Heart left ventricle (tissue), 16 donors: ENCODE measurements at regions not wholly inside any gene's neighbourhood (a gene's known extent, or its start where the extent isn't known, plus 50 kb on each side); places are given as distances from the start of the nearest gene placed in this dataset.

ENCODE experiments used
- ATAC-seq, 4 donors: fragments of 200-7000 bp; cut with Tn5 transposase; one replicate each; pipeline ENCODE4 v1.9.1; 2020 to 2022; ENCODE audit warnings: moderate library complexity in 4 of 4, mild to moderate bottlenecking in 3 of 4, moderate number of reproducible peaks in 1 of 4
- DNase-seq, 5 donors: peaks; one replicate each; pipeline ENCODE4 v3.0.0-alpha.2; 2020
- H3K27ac ChIP-seq, 12 donors: fragments of 200-600 bp; sonication (generic) in 4 of 12; one replicate each; pipeline versions ENCODE4 v1.5.0 to v1.8.0; 2016 to 2022; ENCODE audit warnings: mild to moderate bottlenecking in 2 of 12
- H3K27me3 ChIP-seq, 9 donors: fragments of 200-600 bp; sonication (generic) in 2 of 9; one replicate each; pipeline versions ENCODE4 v1.5.1 to v1.8.0; 2016 to 2022; ENCODE audit warnings: mild to moderate bottlenecking in 3 of 9
- H3K36me3 ChIP-seq, 9 donors: fragments of 200-600 bp; sonication (generic) in 2 of 9; one replicate each; pipeline versions ENCODE4 v1.5.0 to v1.8.0; 2018 to 2022; ENCODE audit warnings: mild to moderate bottlenecking in 2 of 9
- H3K4me1 ChIP-seq, 12 donors: fragments of 200-600 bp; sonication (generic) in 4 of 12; one replicate each; pipeline versions ENCODE4 v1.5.0 to v1.8.0; 2016 to 2022; ENCODE audit warnings: mild to moderate bottlenecking in 3 of 12
- H3K4me3 ChIP-seq, 12 donors: fragments of 200-600 bp; sonication (generic) in 4 of 12; one replicate each; pipeline versions ENCODE4 v1.5.0 to v1.8.0; 2017 to 2022; ENCODE audit warnings: mild to moderate bottlenecking in 9 of 12, moderate library complexity in 4 of 12
- H3K9me3 ChIP-seq, 12 donors: fragments of 200-600 bp; sonication (generic) in 4 of 12; one replicate each; pipeline versions ENCODE4 v1.5.0 to v1.8.0; 2016 to 2022; ENCODE audit warnings: mild to moderate bottlenecking in 1 of 12
- CTCF ChIP-seq, 12 donors: fragments of 200-600 bp; sonication (generic) in 4 of 12; IDR thresholded peaks; one replicate each; pipeline versions ENCODE4 v1.5.0 to v1.8.0; 2018 to 2022; ENCODE audit warnings: antibody characterized with exemption in 12 of 12, mild to moderate bottlenecking in 5 of 12
- POLR2A ChIP-seq, 2 donors: fragments of 450-650 bp; IDR thresholded peaks; one replicate each; pipeline ENCODE4 v1.6.1; 2017; ENCODE audit warnings: antibody characterized with exemption in 2 of 2, mild to moderate bottlenecking in 2 of 2, moderate library complexity in 2 of 2
- WGBS, 4 donors: extraction: QIAGEN DNeasy Blood & Tissue Kit in 2 of 4; methylation state at CpG; one replicate each; pipeline versions ENCODE4 v1.1.5 to v1.1.7; 2013 to 2018; 5-methylcytosine and 5-hydroxymethylcytosine counted together
- intact Hi-C, 10 donors: fragments of 100-400 bp; cut with DNase I; formaldehyde crosslinking; loops; one replicate each; pipeline versions ENCODE4 v1.11.1 to v1.14.2; 2022
- donor health status: ischemic (EF 13 %, LVEDD 7.1; RV severe dilation, severe dysfunction).
- donor health status: healthy with polysubstance abuse.
- donor health status: DM: no; HTN: yes; CAD: no.
- donor health status: DM: no; HTN: no; CAD: no.
- donor health status: ischemic (EF 25% LVEDD 6.9; RV normal size, moderate dysfunction).
- donor health status: ischemic (EF 25% LVEDD 5.7; RV mildly dilated, moderate dysfunction).
- donor health status: healthy.
- donor health status: DM: yes; HTN: yes; CAD: no.
- donor health status: ischemic (EF 35%, LVEDD 5.7; RV mildly dilated, moderate dysfunction).
- donor health status: nonischemic (EF 11% LVEDD 7.7; RV severe dilation, severe dysfunction).
- donor health status: DM: yes; HTN: yes; CAD: no.
- donor health status: PGD.
- donor health status: ischemic (EF 29% LVEDD 5.4; RV normal size, mild dysfunction).
- donor health status: nonischemic (EF 23%, LVEDD 6.1; RV moderate dilation, normal function).

- no peak overlapping the region for H3K4me3 ChIP-seq
- H3K27ac ChIP-seq = no peak overlapping the region
- intact Hi-C loops = no loop called here
- no peaks in the 10 kb centered on the region for H3K4me1 ChIP-seq
- peaks cover 0 to 7% (median 0%) of the 10 kb centered on the region in 12 donors for H3K9me3 ChIP-seq
- 89 to 94% (median 92%) methylated on average over 9 of the region's 9 CpGs for WGBS, 4 donors
- TF ChIP-seq CTCF (IDR thresholded peaks at IDR 0.05) (no peak), POLR2A (IDR thresholded peaks at IDR 0.05) (no peak)
- H3K27me3 ChIP-seq = no peaks in the 10 kb centered on the region
- DNase-seq (no peak), ATAC-seq (no peak)
- no peaks in the 10 kb centered on the region for H3K36me3 ChIP-seq
These were observed 277.9 kb upstream of the IRX2 start for GRCh38 chr5:3029396-3029795.

GRCh38 chr5:3027866-3028635 lies 276.6 kb upstream of the IRX2 start:
- no peaks in the 10 kb centered on the region for H3K36me3 ChIP-seq
- TF ChIP-seq POLR2A (IDR thresholded peaks at IDR 0.05) (no peak), CTCF (IDR thresholded peaks at IDR 0.05) (no peak)
- H3K4me3 ChIP-seq = no peak overlapping the region
- DNase-seq = no peak
- H3K9me3 ChIP-seq = peaks cover 0 to 7% (median 0%) of the 10 kb centered on the region in 12 donors
- WGBS, 4 donors = 80 to 85% (median 82%) methylated on average over 22 to 23 of the region's 23 CpGs
- H3K27me3 ChIP-seq = peaks cover 0 to 2% (median 0%) of the 10 kb centered on the region in 9 donors
- H3K4me1 ChIP-seq = no peaks in the 10 kb centered on the region
- intact Hi-C loops = no loop called here
- no peak overlapping the region for H3K27ac ChIP-seq
- no peak for ATAC-seq

- Histone ChIP-seq H3K27me3 (peaks cover 0 to 4% (median 0%) of the 10 kb centered on the region in 9 donors), H3K4me1 (no peaks in the 10 kb centered on the region), H3K36me3 (no peaks in the 10 kb centered on the region), H3K4me3 (no peak overlapping the region), H3K27ac (no peak overlapping the region), H3K9me3 (peaks cover 0 to 7% (median 0%) of the 10 kb centered on the region in 12 donors)
- WGBS, 4 donors = 80 to 83% (median 83%) methylated on average over 16 to 17 of the region's 17 CpGs
- TF ChIP-seq POLR2A (IDR thresholded peaks at IDR 0.05) (no peak), CTCF (IDR thresholded peaks at IDR 0.05) (no peak)
- intact Hi-C loops = no loop called here
- DNase-seq = no peak
- no peak for ATAC-seq
These were observed 275.8 kb upstream of the IRX2 start for GRCh38 chr5:3027185-3027865.

GRCh38 chr5:3026651-3027050 lies 275.2 kb upstream of the IRX2 start:
- DNase-seq (no peak), ATAC-seq (no peak)
- no peaks in the 10 kb centered on the region for H3K4me1 ChIP-seq
- no peak overlapping the region for H3K4me3 ChIP-seq
- 86 to 97% (median 87%) methylated on average over 5 to 7 of the region's 7 CpGs for WGBS, 4 donors
- intact Hi-C loops = no loop called here
- H3K36me3 ChIP-seq = no peaks in the 10 kb centered on the region
- no peak overlapping the region for H3K27ac ChIP-seq
- TF ChIP-seq POLR2A (IDR thresholded peaks at IDR 0.05) = no peak
- no peak for TF ChIP-seq CTCF (IDR thresholded peaks at IDR 0.05)
- peaks cover 0 to 4% (median 0%) of the 10 kb centered on the region in 9 donors for H3K27me3 ChIP-seq
- H3K9me3 ChIP-seq = peaks cover 0 to 7% (median 0%) of the 10 kb centered on the region in 12 donors
